ENCODE measurements at regions not wholly inside any gene's neighbourhood (a gene's known extent, or its start where the extent isn't known, plus 50 kb on each side); places are given as distances from the start of the nearest gene placed in this dataset.
"Not testable (repeated sequence)": the region's sequence is repeated elsewhere in the genome, so short reads cannot be mapped to it uniquely, and the experiment has no call there.

DNA sequence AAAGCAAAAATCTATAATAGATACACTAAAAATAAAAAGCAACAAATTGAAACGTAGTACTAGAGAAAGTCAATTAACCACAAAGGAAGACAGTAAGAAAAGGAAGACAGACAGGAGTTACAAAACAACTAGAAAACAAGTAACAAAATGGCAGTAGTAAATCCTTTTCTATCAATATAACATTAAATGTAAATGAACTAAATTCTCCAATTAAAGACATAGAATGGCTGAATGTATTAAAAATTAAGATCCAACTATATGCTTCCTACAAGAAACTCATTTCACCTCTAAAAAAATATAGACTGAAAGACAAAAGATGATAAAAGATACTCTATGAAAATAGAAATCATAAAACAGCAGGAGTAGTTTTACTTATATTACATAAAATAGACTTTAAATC lies 79.1 kb downstream of the CTH start:
- no peaks in the 10 kb centered on the region for H3K4me1 Mint-ChIP-seq
- no peak overlapping the region for H3K4me3 Mint-ChIP-seq
- DNase-seq, result no peak
- H3K27ac Mint-ChIP-seq, result no peak overlapping the region
- peaks cover 14% of the 10 kb centered on the region for H3K27me3 Mint-ChIP-seq
- no peaks in the 10 kb centered on the region for H3K9me3 Mint-ChIP-seq
- CTCF ChIA-PET, result no interaction called here
- no peaks in the 10 kb centered on the region for H3K36me3 Mint-ChIP-seq

DNA sequence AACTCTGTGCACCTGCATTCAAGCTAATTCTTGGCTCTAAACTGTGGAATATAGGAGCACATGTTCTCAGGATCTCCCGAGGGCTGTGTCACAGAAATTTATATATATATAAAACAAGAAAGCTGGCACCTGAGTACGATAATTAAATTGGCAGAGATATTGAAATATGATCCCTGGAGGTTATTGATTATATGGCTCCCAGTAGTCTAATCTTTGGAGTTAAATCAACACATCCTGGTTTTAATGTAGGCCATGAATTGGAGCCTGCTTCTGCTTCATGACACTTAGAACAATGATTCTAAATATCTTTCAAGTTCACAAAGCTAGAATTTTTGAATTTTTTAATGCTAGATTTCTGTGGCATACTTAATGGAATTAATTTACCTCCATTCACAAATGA lies 84.3 kb downstream of the CTH start:
- Mint-ChIP-seq H3K36me3 (no peaks in the 10 kb centered on the region), H3K27ac (no peak overlapping the region), H3K4me3 (no peak overlapping the region), H3K4me1 (no peaks in the 10 kb centered on the region), H3K9me3 (no peaks in the 10 kb centered on the region), H3K27me3 (peaks cover 10% of the 10 kb centered on the region)
- no peak for DNase-seq
- CTCF ChIA-PET, result no interaction called here

DNA sequence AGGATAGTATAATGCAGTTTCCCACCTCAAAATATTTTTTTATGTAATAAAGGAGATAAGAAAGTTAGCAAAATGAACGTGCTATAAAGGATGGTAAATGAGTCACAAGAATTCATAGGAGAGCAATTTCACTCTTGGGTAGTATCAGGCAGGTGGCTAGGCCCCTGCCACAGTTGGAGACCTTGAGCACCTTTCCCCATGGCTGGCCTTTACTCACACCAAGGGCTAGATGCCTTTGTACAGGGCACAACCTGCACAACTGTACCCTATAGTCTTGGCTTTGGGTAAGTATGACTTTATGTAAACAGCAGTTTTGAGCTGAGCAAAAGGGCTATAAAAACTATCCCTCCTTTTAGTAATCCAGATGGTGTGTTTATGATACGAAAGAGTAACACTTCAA lies 85.1 kb downstream of the CTH start:
- H3K4me1 Mint-ChIP-seq, result no peaks in the 10 kb centered on the region
- peaks cover 6% of the 10 kb centered on the region for H3K27me3 Mint-ChIP-seq
- H3K27ac Mint-ChIP-seq, result no peak overlapping the region
- H3K9me3 Mint-ChIP-seq, result no peaks in the 10 kb centered on the region
- CTCF ChIA-PET, result no interaction called here
- no peak for DNase-seq
- no peaks in the 10 kb centered on the region for H3K36me3 Mint-ChIP-seq
- no peak overlapping the region for H3K4me3 Mint-ChIP-seq

DNA sequence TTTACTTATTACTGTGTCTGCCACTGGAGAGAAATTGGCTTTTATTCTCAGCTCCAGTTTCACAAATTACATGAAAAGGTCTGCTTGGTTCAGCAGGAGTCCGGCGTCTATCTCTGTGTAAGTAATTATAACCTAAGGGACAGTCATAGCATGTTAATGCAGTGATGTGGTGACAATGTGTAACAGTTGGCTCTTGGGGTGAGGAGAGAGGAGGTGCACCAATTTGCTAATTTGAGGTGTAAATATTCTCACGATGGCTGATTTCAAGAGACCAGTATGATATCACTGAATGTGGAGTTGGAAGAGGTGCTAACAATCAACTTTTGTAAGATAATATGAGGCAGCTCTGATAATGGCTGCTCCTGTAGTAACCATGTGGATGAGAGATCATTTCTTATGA lies 86.1 kb downstream of the CTH start:
- no peaks in the 10 kb centered on the region for H3K9me3 Mint-ChIP-seq
- no peak overlapping the region for H3K27ac Mint-ChIP-seq
- no peaks in the 10 kb centered on the region for H3K36me3 Mint-ChIP-seq
- no peaks in the 10 kb centered on the region for H3K4me1 Mint-ChIP-seq
- CTCF ChIA-PET, result no interaction called here
- no peak overlapping the region for H3K4me3 Mint-ChIP-seq
- H3K27me3 Mint-ChIP-seq, result peaks cover 1% of the 10 kb centered on the region
- no peak for DNase-seq

DNA sequence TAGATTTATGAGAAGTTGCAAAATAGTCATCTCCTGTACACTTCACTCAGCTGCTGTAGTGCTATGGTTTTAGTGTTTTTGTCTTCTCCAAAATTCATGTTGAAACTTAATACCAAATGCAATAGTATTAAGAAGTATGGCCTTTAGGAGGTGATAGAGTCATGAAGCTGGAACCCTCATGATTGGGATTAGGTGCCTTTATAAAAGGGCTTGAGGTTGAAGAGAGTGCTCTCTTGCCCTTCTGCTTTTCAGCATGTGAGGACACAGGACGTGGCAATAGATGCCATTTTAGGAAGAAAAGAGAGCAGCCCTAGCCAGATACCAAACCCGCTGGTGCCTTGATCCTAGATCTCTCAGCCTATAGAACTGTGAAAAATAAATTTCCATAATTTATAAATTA lies 87.6 kb downstream of the CTH start:
- Mint-ChIP-seq H3K9me3 (no peaks in the 10 kb centered on the region), H3K36me3 (no peaks in the 10 kb centered on the region), H3K27ac (no peak overlapping the region), H3K27me3 (peaks cover 5% of the 10 kb centered on the region), H3K4me1 (no peaks in the 10 kb centered on the region), H3K4me3 (no peak overlapping the region)
- DNase-seq, result no peak
- CTCF ChIA-PET, result no interaction called here

DNA sequence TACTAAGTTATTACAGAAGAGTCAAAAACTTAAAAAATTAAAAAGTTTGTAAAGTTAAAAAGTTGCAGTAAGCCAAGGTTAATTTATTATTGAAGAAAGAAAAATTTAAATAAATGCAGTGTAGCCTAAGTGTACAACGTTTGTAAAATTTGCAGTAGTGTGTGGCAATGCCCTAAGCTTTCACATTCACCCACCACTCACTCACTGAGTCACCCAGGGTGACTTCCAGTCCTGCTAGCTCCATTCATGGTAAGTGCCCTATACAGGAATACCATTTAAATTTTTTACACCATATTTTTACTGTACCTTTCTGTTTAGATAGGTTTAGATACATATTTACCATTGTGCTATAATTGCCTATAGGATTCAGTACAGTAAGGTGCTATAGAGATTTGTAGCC lies 88.6 kb downstream of the CTH start:
- H3K27me3 Mint-ChIP-seq, result peaks cover 5% of the 10 kb centered on the region
- CTCF ChIA-PET, result no interaction called here
- no peak overlapping the region for H3K27ac Mint-ChIP-seq

DNA sequence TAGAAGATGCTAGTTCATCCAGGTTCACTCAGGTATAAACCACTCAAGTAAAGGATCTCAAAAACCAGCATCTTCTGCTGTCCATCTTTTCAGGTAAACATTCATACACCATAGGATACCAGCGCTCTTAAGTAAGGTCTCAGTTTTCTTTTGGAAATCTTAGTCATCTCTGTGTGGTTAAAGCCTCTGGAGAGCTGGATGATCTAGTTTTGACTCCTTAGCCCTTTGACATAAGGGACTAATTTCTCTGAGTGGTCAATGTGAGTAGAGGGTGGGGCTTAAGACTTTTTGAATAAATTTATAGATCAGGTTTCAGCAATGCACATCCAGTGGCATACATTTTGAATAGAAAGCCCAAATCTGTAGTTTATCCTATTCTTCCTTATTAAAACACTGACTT lies 92.3 kb downstream of the CTH start:
- CTCF ChIA-PET, result no interaction called here
- Mint-ChIP-seq H3K4me1 (no peaks in the 10 kb centered on the region), H3K9me3 (no peaks in the 10 kb centered on the region), H3K4me3 (no peak overlapping the region), H3K27ac (no peak overlapping the region), H3K27me3 (peaks cover 5% of the 10 kb centered on the region), H3K36me3 (no peaks in the 10 kb centered on the region)
- no peak for DNase-seq

More for the DNA sequence above, 88.6 kb downstream of the CTH start:
- no peak overlapping the region for H3K4me3 Mint-ChIP-seq
- no peaks in the 10 kb centered on the region for H3K4me1 Mint-ChIP-seq
- H3K9me3 Mint-ChIP-seq, result no peaks in the 10 kb centered on the region
- DNase-seq, result no peak
- no peaks in the 10 kb centered on the region for H3K36me3 Mint-ChIP-seq

DNA sequence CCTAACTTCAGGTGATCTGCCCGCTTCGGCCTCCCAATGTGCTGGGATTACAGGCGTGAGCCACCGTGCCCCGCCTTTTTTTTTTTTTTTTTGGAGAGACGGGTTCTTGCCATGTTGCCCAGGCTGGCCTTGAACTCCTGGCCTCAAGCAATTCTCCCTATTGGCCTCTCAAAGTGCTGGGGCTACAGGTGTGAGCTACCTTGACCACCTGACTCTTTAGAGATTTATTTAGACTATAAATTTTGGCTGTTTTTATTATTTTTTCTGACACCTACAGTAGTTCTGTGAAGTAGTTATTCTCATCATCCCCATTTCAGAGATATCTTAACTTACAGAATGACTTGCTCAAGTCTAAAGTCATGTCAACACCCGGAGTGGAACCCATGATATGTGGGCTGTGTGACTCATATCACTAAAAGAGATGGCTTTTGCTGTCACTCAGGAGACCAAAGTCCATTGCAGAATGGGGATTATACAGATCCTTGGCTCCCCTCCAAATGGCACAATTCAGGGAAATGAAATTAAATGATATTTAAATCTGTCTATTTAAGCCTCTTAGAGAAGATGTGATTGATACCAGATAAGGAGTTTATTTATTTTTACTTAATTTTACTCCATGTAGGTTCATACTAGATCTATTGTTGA lies 93.2 kb downstream of the CTH start:
- Mint-ChIP-seq H3K9me3 (no peaks in the 10 kb centered on the region), H3K27ac (no peak overlapping the region), H3K36me3 (no peaks in the 10 kb centered on the region), H3K4me1 (no peaks in the 10 kb centered on the region), H3K27me3 (peaks cover 5% of the 10 kb centered on the region), H3K4me3 (no peak overlapping the region)
- CTCF ChIA-PET, result no interaction called here
- no peak for DNase-seq

DNA sequence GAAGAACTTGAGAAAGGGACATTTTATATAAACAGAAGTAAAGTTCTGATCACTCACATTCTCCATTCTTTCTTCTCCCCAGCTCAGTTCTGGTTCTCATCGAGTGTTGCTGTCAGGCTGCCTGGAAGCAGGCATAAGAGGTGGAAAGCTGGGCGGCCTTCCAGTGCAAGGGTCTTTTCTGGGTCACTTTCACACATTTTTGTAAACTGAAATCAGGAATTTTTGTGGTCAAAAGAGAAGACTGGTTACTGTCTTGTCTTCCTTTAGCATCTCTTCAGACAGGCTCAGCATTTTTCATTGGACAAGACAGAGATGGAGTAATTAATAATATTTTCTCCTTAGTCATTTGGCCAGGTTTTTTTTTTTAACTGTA lies 93.7 kb downstream of the CTH start:
- Mint-ChIP-seq H3K4me1 (no peaks in the 10 kb centered on the region), H3K4me3 (no peak overlapping the region), H3K9me3 (no peaks in the 10 kb centered on the region), H3K36me3 (no peaks in the 10 kb centered on the region), H3K27ac (no peak overlapping the region), H3K27me3 (peaks cover 5% of the 10 kb centered on the region)
- no peak for DNase-seq
- CTCF ChIA-PET, result no interaction called here

DNA sequence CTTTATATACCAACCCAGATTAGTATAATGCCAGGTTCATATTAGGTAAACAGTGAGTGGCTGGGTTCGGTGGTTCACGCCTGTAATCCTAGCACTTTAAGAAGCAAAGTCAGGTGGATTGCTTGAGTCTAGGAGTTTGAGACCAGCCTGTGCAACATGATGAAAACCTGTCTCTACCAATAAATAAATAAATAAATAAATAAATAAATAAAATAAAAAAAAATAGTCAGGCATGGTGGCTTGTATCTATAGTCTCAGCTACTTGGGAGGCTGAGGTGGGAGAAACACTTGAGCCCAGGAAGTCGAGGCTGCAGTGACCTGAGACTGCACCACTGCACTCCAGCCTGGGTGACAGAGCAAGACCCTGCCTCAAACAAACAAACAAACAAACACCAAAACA lies 96.9 kb downstream of the CTH start:
- CTCF ChIA-PET, H3K27ac Mint-ChIP-seq, H3K27me3 Mint-ChIP-seq, H3K4me3 Mint-ChIP-seq, H3K4me1 Mint-ChIP-seq, DNase-seq, H3K9me3 Mint-ChIP-seq, H3K36me3 Mint-ChIP-seq: not testable (repeated sequence)

DNA sequence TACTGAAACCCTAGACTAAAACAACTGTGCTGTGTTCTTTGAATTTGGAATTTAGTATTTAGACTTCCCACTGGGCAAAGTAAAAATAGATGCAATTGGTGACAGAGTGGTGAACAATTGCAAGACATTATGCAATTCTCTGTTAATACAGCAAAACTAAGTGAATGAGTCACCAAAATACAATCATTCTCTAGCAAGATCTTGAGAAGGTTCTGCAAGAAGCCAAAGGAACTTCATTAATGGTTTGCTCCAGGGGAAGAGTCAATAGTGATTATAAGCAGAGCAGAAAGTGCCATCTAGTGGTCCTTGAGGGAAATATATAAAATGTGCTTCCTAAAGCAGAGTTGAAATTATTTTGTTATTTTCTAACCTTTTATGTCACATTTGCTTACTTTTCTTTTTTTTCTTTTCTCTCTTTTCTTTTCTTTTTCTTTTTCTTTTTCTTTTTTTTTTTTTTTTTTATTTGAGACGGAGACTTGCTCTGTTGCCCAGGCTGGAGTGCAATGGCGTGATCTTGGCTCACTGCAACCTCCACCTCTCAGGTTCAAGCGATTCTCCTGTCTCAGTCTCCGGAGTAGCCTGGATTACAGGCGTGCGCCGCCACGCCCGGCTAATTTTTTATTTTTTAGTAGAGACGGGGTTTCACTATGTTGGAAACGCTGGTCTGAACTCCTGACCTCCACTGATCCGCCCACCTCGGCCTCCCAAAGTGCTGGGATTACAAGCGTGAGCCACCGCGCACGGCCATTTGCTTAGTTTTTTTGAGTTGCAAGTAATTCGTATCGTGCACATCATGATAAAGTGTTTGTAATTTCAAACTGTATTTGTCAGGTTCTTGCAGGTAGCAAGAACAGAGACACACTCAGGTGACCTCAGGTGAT lies 99.2 kb downstream of the CTH start:
- H3K4me1 Mint-ChIP-seq, result no peaks in the 10 kb centered on the region
- CTCF ChIA-PET, result no interaction called here
- no peak overlapping the region for H3K27ac Mint-ChIP-seq
- H3K9me3 Mint-ChIP-seq, result no peaks in the 10 kb centered on the region
- no peaks in the 10 kb centered on the region for H3K27me3 Mint-ChIP-seq
- no peak for DNase-seq
- H3K4me3 Mint-ChIP-seq, result no peak overlapping the region
- no peaks in the 10 kb centered on the region for H3K36me3 Mint-ChIP-seq

DNA sequence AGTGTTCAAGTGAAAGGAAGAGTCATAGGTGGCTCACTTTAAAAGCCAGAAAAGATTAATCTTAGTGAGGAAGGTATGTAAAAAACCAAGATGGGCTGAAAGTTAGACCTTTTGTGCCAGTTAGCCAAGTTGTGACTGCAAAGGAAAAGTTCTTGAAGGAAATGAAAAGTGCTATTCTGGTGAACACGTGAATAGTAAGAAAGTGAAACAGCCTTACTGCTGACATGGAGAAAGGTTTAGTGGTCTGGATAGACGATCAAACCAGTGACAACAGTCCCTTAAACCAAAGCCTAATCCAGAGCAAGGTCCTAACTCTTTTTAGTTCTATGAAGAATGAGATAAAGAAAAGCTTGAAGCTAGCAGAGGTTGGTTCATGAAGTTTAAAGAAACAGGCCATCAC lies 106.4 kb downstream of the CTH start:
- CTCF ChIA-PET, result no interaction called here
- no peaks in the 10 kb centered on the region for H3K4me1 Mint-ChIP-seq
- no peak overlapping the region for H3K27ac Mint-ChIP-seq
- H3K36me3 Mint-ChIP-seq, result no peaks in the 10 kb centered on the region
- DNase-seq, result no peak
- H3K27me3 Mint-ChIP-seq, result no peaks in the 10 kb centered on the region
- H3K4me3 Mint-ChIP-seq, result no peak overlapping the region
- H3K9me3 Mint-ChIP-seq, result no peaks in the 10 kb centered on the region

DNA sequence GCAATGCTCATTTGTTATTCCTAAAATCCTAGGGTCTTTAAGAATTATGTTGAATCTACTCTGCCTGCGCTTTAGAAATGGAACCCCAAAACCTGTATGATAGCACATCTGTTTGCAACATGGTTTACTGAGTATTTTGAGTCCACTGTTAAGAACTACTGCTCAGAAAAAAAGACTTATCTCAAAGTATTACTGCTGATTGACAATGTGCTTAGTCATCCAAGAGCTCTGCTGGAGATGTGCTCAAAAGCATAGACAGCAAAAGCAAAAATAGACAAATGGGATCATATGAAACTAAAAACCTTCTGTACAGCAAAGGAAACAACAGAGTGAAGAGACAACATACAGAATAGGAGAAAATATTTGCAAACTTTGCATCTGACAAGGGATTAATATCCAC lies 107.0 kb downstream of the CTH start:
- Mint-ChIP-seq H3K27ac (no peak overlapping the region), H3K4me1 (no peaks in the 10 kb centered on the region), H3K27me3 (no peaks in the 10 kb centered on the region), H3K9me3 (no peaks in the 10 kb centered on the region), H3K36me3 (no peaks in the 10 kb centered on the region), H3K4me3 (no peak overlapping the region)
- CTCF ChIA-PET, result no interaction called here
- DNase-seq, result no peak

DNA sequence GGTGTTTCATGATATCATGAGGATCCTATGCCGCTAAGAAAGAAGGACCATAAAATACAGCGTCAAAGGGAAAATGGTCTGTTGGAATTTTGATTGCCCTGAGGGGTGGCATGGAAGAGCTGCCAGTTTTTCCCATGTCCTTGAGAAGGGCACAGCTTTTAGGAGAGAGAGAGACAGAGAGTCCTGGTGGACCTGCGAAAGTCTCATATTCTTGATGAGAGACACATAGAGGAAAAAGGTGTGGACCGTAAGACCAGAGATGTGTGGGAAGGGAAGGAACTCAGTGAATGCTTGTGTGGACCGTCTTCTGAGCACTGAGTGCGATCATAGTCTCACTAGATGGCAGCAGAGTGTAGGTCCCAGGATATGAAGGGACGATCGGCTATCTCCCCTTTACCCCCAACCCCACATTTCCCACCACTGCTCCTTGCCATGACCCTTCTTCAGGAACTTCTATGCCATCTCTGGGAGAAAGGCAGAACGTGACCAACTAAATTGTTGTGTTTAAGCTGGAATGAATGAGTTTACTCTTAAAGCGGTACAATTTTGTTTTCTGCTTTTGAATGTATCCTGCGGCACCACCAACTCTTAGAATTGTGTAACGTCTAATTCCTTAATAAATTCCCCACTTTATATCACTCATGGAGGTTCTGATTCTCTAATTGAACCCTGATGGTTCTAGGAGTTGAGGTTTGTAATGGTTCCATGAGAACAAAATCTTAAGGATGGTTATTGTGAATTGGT lies 117.7 kb downstream of the CTH start:
- Mint-ChIP-seq H3K27me3 (peaks cover 11% of the 10 kb centered on the region), H3K36me3 (no peaks in the 10 kb centered on the region), H3K9me3 (no peaks in the 10 kb centered on the region), H3K4me3 (no peak overlapping the region), H3K27ac (no peak overlapping the region), H3K4me1 (no peaks in the 10 kb centered on the region)
- CTCF ChIA-PET, result interaction anchor here (0.6 to 1.5 kb wide), 7 partner anchors 16 to 889 kb away, joined by 3 to 5 read pairs (median 4); partner anchors contain the start of gene PTGER3
- DNase-seq, result peak; percentile 26
